ENCODE measurements at regions not wholly inside any gene's neighbourhood (a gene's known extent, or its start where the extent isn't known, plus 50 kb on each side); places are given as distances from the start of the nearest gene placed in this dataset.
"Not testable (repeated sequence)": the region's sequence is repeated elsewhere in the genome, so short reads cannot be mapped to it uniquely, and the experiment has no call there.

DNA sequence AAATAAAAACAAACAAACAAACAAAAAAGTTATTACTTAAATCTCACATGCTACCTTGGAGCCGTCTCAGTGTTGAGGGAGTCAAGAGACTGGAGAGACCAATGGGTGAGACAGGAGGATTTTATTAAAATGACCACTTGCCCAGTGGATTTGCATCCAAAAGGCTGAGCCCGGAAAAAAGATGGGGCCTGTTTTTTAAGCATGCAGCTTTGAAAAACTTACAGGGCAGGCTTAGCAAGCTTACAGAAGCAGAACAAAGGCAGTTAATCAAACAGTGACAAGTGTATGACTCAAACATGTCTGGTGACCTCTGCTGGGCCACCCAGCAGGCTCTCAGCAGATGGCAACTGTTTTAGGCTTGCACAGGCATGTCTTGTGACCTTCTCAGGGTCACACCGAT, 82.5 kb downstream of the POTEH start:
- not testable (repeated sequence) for H3K14ac ChIP-seq (ENCODE audit: insufficient read depth, low read length); H2BK20ac ChIP-seq (ENCODE audit: low read depth, low read length, poor library complexity, severe bottlenecking); H3K23me2 ChIP-seq (ENCODE audit: insufficient read length, low read depth, low read length, poor library complexity, severe bottlenecking); H3K4me1 Mint-ChIP-seq; H3K27me3 ChIP-seq (ENCODE audit: insufficient read depth, low read length); H3K9ac ChIP-seq (ENCODE audit: extremely low read depth, insufficient read length, low read length); H2BK120ac ChIP-seq (ENCODE audit: low read depth, low read length, poor library complexity, severe bottlenecking); H2AFZ ChIP-seq (ENCODE audit: low read length); H3T11ph ChIP-seq (ENCODE audit: low read length); H2BK5ac ChIP-seq (ENCODE audit: insufficient read length, low read length); H2BK15ac ChIP-seq (ENCODE audit: low read depth, low read length); H3K79me1 ChIP-seq (ENCODE audit: insufficient read depth, low read depth, low read length, poor library complexity, severe bottlenecking); H3K4me1 ChIP-seq (ENCODE audit: insufficient read depth, low read length); H3K18ac ChIP-seq (ENCODE audit: insufficient read length, low read depth, low read length); H4K91ac ChIP-seq (ENCODE audit: insufficient read length, low read depth, low read length); H2BK12ac ChIP-seq (ENCODE audit: insufficient read length, low read depth, low read length); H3K79me2 ChIP-seq (ENCODE audit: insufficient read depth, low read length); H4K20me1 ChIP-seq (ENCODE audit: control insufficient read depth, insufficient read depth, insufficient read length); H3K4me2 ChIP-seq (ENCODE audit: insufficient read depth, insufficient read length, low read length); DNase-seq; H4K5ac ChIP-seq (ENCODE audit: insufficient read length, low read depth, low read length); H3K4ac ChIP-seq (ENCODE audit: low read depth, low read length); H3K9me3 ChIP-seq (ENCODE audit: control insufficient read depth, low read depth, low read length); H2AK5ac ChIP-seq (ENCODE audit: insufficient read length, low read length); H3K56ac ChIP-seq (ENCODE audit: insufficient read length, low read depth, low read length); H3K27ac Mint-ChIP-seq; H3K27me3 Mint-ChIP-seq (ENCODE audit: low read depth); H3K27ac ChIP-seq (ENCODE audit: insufficient read length, low read depth, low read length); H3K4me3 Mint-ChIP-seq; H3K23ac ChIP-seq (ENCODE audit: insufficient read length, low read depth, low read length); H4K8ac ChIP-seq (replicated peaks; ENCODE audit: insufficient read length, low read depth, low read length); H3K36me3 Mint-ChIP-seq (ENCODE audit: insufficient read depth in 1 of 3, low read depth in 3 of 3)
- no CpG with 5 or more reads among the region's 3 CpGs for WGBS (ENCODE audit: extremely low coverage, insufficient read length, low lambda C conversion rate)
- H3K9me3 Mint-ChIP-seq = peaks cover 13 to 22% of the 10 kb centered on the region in 2 experiments

DNA sequence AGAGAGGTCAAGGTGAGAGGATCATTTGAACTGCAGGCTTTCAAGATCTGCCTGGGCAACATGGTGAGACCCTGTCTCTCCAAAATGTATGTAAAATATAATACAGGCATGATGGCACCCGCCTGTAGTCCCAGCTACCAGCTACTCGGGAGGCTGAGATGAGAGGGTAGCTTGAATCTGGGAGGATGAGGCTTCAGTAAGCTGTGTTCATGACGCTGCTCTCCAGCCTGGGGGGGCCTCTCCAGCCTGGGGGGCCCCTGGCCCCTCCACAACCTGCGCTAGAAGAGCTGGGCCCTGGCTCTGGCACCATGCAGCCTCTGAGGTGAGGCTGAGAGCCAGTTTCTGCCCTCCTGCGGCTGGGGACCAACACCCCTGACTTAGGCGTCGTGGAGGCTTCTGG, 85.3 kb downstream of the POTEH start:
- not testable (repeated sequence) for H4K91ac ChIP-seq (ENCODE audit: insufficient read length, low read depth, low read length); H4K8ac ChIP-seq (replicated peaks; ENCODE audit: insufficient read length, low read depth, low read length); H3K23ac ChIP-seq (ENCODE audit: insufficient read length, low read depth, low read length); H3K14ac ChIP-seq (ENCODE audit: insufficient read depth, low read length); H2BK12ac ChIP-seq (ENCODE audit: insufficient read length, low read depth, low read length); H3K4me1 ChIP-seq (ENCODE audit: insufficient read depth, low read length); H3K27ac Mint-ChIP-seq; H3K23me2 ChIP-seq (ENCODE audit: insufficient read length, low read depth, low read length, poor library complexity, severe bottlenecking); H4K20me1 ChIP-seq (ENCODE audit: control insufficient read depth, insufficient read depth, insufficient read length); H3K4me1 Mint-ChIP-seq; H3K9me3 ChIP-seq (ENCODE audit: control insufficient read depth, low read depth, low read length); H3K4me2 ChIP-seq (ENCODE audit: insufficient read depth, insufficient read length, low read length); H3K9ac ChIP-seq (ENCODE audit: extremely low read depth, insufficient read length, low read length); H2AK5ac ChIP-seq (ENCODE audit: insufficient read length, low read length); H3K27me3 ChIP-seq (ENCODE audit: insufficient read depth, low read length); H4K5ac ChIP-seq (ENCODE audit: insufficient read length, low read depth, low read length); DNase-seq; H2BK120ac ChIP-seq (ENCODE audit: low read depth, low read length, poor library complexity, severe bottlenecking); H3K18ac ChIP-seq (ENCODE audit: insufficient read length, low read depth, low read length); H2AFZ ChIP-seq (ENCODE audit: low read length); H3T11ph ChIP-seq (ENCODE audit: low read length); H2BK15ac ChIP-seq (ENCODE audit: low read depth, low read length); H2BK20ac ChIP-seq (ENCODE audit: low read depth, low read length, poor library complexity, severe bottlenecking); H3K36me3 Mint-ChIP-seq (ENCODE audit: insufficient read depth in 1 of 3, low read depth in 3 of 3); H3K4ac ChIP-seq (ENCODE audit: low read depth, low read length); H2BK5ac ChIP-seq (ENCODE audit: insufficient read length, low read length); H3K4me3 Mint-ChIP-seq; H3K56ac ChIP-seq (ENCODE audit: insufficient read length, low read depth, low read length); H3K27me3 Mint-ChIP-seq (ENCODE audit: low read depth); H3K79me1 ChIP-seq (ENCODE audit: insufficient read depth, low read depth, low read length, poor library complexity, severe bottlenecking); H3K79me2 ChIP-seq (ENCODE audit: insufficient read depth, low read length); H3K27ac ChIP-seq (ENCODE audit: insufficient read length, low read depth, low read length)
- WGBS (ENCODE audit: extremely low coverage, insufficient read length, low lambda C conversion rate) = no CpG with 5 or more reads among the region's 7 CpGs
- H3K9me3 Mint-ChIP-seq = peaks cover 17 to 28% of the 10 kb centered on the region in 2 experiments

Data from H9 (cell line).